Liver (tissue), 8 donors: ENCODE measurements at regions not wholly inside any gene's neighbourhood (a gene's known extent, or its start where the extent isn't known, plus 50 kb on each side); places are given as distances from the start of the nearest gene placed in this dataset.

Experiments used
- DNase-seq: peaks from one replicate; pipeline ENCODE4 v3.0.0-alpha.2; 2017; ENCODE audit warnings: low spot score
- H3K27ac ChIP-seq, 2 donors: one replicate each; pipeline ENCODE4 v1.7.0; 2013; ENCODE audit warnings: inconsistent platforms in 2 of 2, low read length in 2 of 2, control low read depth in 1 of 2, low read depth in 1 of 2, mild to moderate bottlenecking in 1 of 2
- H3K27me3 ChIP-seq, 4 donors: one replicate each; pipeline versions ENCODE4 v1.6.1 to v1.7.0; 2013; ENCODE audit warnings: low read length in 3 of 4, inconsistent platforms in 1 of 4, mild to moderate bottlenecking in 1 of 4, moderate library complexity in 1 of 4; ENCODE audit not compliant: control insufficient read depth in 4 of 4, insufficient read depth in 4 of 4
- H3K36me3 ChIP-seq, 4 donors: one replicate each; pipeline versions ENCODE4 v1.6.1 to v1.7.0; 2013; ENCODE audit warnings: low read length in 3 of 4, mild to moderate bottlenecking in 3 of 4, low read depth in 1 of 4, moderate library complexity in 1 of 4; ENCODE audit not compliant: control insufficient read depth in 4 of 4, insufficient read depth in 3 of 4
- H3K4me1 ChIP-seq, 4 donors: one replicate each; pipeline versions ENCODE4 v1.6.1 to v1.7.0; 2013; ENCODE audit warnings: low read length in 3 of 4, mild to moderate bottlenecking in 3 of 4, moderate library complexity in 1 of 4; ENCODE audit not compliant: control insufficient read depth in 4 of 4, insufficient read depth in 4 of 4
- H3K4me3 ChIP-seq, 3 donors: one replicate each; pipeline versions ENCODE4 v1.6.1 to v1.7.0; 2013; ENCODE audit warnings: low read length in 3 of 3, control low read depth in 1 of 3, low read depth in 1 of 3, mild to moderate bottlenecking in 1 of 3
- H3K9ac ChIP-seq, 2 donors: one replicate each; pipeline ENCODE4 v1.7.0; 2013; ENCODE audit warnings: low read length in 2 of 2, mild to moderate bottlenecking in 2 of 2, moderate library complexity in 2 of 2, control low read depth in 1 of 2, low read depth in 1 of 2
- H3K9me3 ChIP-seq, 4 donors: one replicate each; pipeline versions ENCODE4 v1.6.1 to v1.7.0; 2013; ENCODE audit warnings: low read length in 3 of 4; ENCODE audit not compliant: control insufficient read depth in 4 of 4
- FOXA1 ChIP-seq: IDR thresholded peaks from 2 replicates; pipeline ENCODE4 v1.6.1; 2016; ENCODE audit warnings: antibody characterized with exemption
- FOXA2 ChIP-seq: IDR thresholded peaks from 2 replicates; pipeline ENCODE4 v1.6.1; 2016; ENCODE audit warnings: antibody characterized with exemption
- GABPA ChIP-seq, 2 donors: IDR thresholded peaks in 1 of 2; conservative IDR thresholded peaks in 1 of 2; 2 replicates each; pipeline ENCODE4 v1.6.1; 2016; ENCODE audit warnings: antibody characterized with exemption in 2 of 2, mild to moderate bottlenecking in 1 of 2, moderate library complexity in 1 of 2
- HNF4A ChIP-seq, 2 donors: conservative IDR thresholded peaks; 2 replicates each; pipeline ENCODE4 v1.6.1; 2016; ENCODE audit warnings: antibody characterized with exemption in 2 of 2, mild to moderate bottlenecking in 2 of 2
- HNF4G ChIP-seq: IDR thresholded peaks from 2 replicates; pipeline ENCODE4 v1.6.1; 2016; ENCODE audit warnings: antibody characterized with exemption
- NR2F2 ChIP-seq: IDR thresholded peaks from 2 replicates; pipeline ENCODE4 v1.6.1; 2016; ENCODE audit warnings: antibody characterized with exemption
- RAD21 ChIP-seq, 2 donors: IDR thresholded peaks; 2 replicates each; pipeline ENCODE4 v1.6.1; 2016; ENCODE audit warnings: antibody characterized with exemption in 2 of 2, mild to moderate bottlenecking in 2 of 2
- SP1 ChIP-seq: IDR thresholded peaks from 2 replicates; pipeline ENCODE4 v1.6.1; 2018; ENCODE audit warnings: antibody characterized with exemption, mild to moderate bottlenecking
- TAF1 ChIP-seq: conservative IDR thresholded peaks from 2 replicates; pipeline ENCODE4 v1.6.1; 2016; ENCODE audit warnings: antibody characterized with exemption, mild to moderate bottlenecking
- YY1 ChIP-seq: IDR thresholded peaks from 2 replicates; pipeline ENCODE4 v1.6.1; 2016; ENCODE audit warnings: antibody characterized with exemption, mild to moderate bottlenecking
- WGBS: extraction: QIAGEN DNeasy Blood & Tissue Kit; methylation state at CpG from one replicate; pipeline ENCODE4 v1.1.7; 2013; 5-methylcytosine and 5-hydroxymethylcytosine counted together
- TF ChIP-seq, protein P1 (sequence below): IDR thresholded peaks from 2 replicates; pipeline ENCODE4 v1.6.1; 2016; ENCODE audit warnings: antibody characterized with exemption
- TF ChIP-seq, protein P2 (sequence below): fragments of 150-350 bp; IDR thresholded peaks from 2 replicates; pipeline ENCODE4 v1.5.1; 2017; ENCODE audit warnings: improper control_type of control experiment, low read depth, low read length; ENCODE audit not compliant: missing input control
- TF ChIP-seq, protein P3 (sequence below): IDR thresholded peaks from 2 replicates; pipeline ENCODE4 v1.6.1; 2016; ENCODE audit warnings: antibody characterized with exemption
- TF ChIP-seq, protein P4 (sequence below): IDR thresholded peaks from 2 replicates; pipeline ENCODE4 v1.6.1; 2016; ENCODE audit warnings: antibody characterized with exemption
- TF ChIP-seq, protein P5 (sequence below): IDR thresholded peaks from 2 replicates; pipeline ENCODE4 v1.6.1; 2016; ENCODE audit warnings: antibody characterized with exemption, mild to moderate bottlenecking
- donor health status: healthy.
- donor health status: healthy.
- donor health status: healthy.
- donor health status: healthy.
- donor health status: healthy.

DNA sequence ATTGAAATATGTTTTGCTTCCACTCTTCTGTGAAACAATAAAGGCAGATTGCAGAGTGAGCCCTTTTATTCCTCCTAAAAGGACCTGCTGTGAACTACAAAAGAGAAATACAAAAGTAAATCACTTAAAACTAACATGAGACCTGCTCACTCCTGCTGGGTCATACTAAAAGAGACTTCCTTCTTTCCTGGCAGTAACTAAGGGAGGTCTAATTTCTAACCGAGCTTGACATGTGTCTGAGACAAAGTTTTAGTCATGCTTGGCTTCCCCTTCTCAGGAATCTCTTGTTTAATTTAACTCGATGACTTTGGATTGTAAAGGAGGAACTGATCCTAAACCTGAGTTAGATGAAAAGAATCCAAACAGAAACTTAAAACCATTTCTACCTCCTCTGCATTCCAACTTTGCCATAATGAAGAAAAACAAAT lies 86.4 kb upstream of the CDH6 start (continued):
- TF ChIP-seq GABPA (IDR thresholded peaks at IDR 0.05 in 1 of 2, conservative IDR thresholded peaks at IDR 0.05 in 1 of 2) (no peak), RAD21 (IDR thresholded peaks at IDR 0.05) (no peak), HNF4G (no peak)
- TF ChIP-seq, protein P1, sequence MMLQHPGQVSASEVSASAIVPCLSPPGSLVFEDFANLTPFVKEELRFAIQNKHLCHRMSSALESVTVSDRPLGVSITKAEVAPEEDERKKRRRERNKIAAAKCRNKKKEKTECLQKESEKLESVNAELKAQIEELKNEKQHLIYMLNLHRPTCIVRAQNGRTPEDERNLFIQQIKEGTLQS = no peak

DNA sequence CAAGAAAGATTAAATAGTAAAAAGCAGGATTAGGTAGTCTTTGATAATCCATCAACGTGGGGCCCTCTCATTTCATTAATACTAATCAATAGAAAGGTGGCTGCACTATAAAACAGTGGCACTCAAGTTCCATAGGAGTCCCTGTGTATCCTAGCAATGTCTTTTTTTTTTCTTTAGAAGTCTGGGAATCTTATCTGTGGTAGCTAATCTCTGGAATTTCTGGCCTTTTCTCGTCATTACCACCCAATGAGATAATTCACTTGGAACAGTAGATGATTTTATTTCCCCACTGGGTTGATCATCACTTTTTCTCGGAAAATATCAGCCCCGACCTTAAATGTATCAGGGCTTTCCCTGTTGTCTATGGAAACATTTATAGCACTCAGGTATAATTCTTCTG lies 86.8 kb upstream of the CDH6 start:
- H3K36me3 ChIP-seq = no peaks in the 10 kb centered on the region
- 34% methylated on average over 4 of the region's 4 CpGs for WGBS
- no peaks in the 10 kb centered on the region for H3K4me1 ChIP-seq
- no peaks in the 10 kb centered on the region for H3K9me3 ChIP-seq
- no peak overlapping the region for H3K27ac ChIP-seq
- DNase-seq = no peak
- H3K4me3 ChIP-seq = no peak overlapping the region
- TF ChIP-seq, protein P2, sequence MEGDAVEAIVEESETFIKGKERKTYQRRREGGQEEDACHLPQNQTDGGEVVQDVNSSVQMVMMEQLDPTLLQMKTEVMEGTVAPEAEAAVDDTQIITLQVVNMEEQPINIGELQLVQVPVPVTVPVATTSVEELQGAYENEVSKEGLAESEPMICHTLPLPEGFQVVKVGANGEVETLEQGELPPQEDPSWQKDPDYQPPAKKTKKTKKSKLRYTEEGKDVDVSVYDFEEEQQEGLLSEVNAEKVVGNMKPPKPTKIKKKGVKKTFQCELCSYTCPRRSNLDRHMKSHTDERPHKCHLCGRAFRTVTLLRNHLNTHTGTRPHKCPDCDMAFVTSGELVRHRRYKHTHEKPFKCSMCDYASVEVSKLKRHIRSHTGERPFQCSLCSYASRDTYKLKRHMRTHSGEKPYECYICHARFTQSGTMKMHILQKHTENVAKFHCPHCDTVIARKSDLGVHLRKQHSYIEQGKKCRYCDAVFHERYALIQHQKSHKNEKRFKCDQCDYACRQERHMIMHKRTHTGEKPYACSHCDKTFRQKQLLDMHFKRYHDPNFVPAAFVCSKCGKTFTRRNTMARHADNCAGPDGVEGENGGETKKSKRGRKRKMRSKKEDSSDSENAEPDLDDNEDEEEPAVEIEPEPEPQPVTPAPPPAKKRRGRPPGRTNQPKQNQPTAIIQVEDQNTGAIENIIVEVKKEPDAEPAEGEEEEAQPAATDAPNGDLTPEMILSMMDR = no peak
- TF ChIP-seq RAD21 (IDR thresholded peaks at IDR 0.05) = no peak
- TF ChIP-seq, protein P3, sequence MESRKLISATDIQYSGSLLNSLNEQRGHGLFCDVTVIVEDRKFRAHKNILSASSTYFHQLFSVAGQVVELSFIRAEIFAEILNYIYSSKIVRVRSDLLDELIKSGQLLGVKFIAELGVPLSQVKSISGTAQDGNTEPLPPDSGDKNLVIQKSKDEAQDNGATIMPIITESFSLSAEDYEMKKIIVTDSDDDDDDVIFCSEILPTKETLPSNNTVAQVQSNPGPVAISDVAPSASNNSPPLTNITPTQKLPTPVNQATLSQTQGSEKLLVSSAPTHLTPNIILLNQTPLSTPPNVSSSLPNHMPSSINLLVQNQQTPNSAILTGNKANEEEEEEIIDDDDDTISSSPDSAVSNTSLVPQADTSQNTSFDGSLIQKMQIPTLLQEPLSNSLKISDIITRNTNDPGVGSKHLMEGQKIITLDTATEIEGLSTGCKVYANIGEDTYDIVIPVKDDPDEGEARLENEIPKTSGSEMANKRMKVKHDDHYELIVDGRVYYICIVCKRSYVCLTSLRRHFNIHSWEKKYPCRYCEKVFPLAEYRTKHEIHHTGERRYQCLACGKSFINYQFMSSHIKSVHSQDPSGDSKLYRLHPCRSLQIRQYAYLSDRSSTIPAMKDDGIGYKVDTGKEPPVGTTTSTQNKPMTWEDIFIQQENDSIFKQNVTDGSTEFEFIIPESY = no peak
- TF ChIP-seq, protein P1 = no peak
- no peak for TF ChIP-seq HNF4A (conservative IDR thresholded peaks at IDR 0.05)
- no peak for TF ChIP-seq HNF4G
- no peak for TF ChIP-seq YY1
- TF ChIP-seq, protein P4, sequence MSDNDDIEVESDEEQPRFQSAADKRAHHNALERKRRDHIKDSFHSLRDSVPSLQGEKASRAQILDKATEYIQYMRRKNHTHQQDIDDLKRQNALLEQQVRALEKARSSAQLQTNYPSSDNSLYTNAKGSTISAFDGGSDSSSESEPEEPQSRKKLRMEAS = no peak
- TF ChIP-seq FOXA1 = no peak
- TF ChIP-seq GABPA (IDR thresholded peaks at IDR 0.05 in 1 of 2, conservative IDR thresholded peaks at IDR 0.05 in 1 of 2) = no peak
- TF ChIP-seq, protein P5, sequence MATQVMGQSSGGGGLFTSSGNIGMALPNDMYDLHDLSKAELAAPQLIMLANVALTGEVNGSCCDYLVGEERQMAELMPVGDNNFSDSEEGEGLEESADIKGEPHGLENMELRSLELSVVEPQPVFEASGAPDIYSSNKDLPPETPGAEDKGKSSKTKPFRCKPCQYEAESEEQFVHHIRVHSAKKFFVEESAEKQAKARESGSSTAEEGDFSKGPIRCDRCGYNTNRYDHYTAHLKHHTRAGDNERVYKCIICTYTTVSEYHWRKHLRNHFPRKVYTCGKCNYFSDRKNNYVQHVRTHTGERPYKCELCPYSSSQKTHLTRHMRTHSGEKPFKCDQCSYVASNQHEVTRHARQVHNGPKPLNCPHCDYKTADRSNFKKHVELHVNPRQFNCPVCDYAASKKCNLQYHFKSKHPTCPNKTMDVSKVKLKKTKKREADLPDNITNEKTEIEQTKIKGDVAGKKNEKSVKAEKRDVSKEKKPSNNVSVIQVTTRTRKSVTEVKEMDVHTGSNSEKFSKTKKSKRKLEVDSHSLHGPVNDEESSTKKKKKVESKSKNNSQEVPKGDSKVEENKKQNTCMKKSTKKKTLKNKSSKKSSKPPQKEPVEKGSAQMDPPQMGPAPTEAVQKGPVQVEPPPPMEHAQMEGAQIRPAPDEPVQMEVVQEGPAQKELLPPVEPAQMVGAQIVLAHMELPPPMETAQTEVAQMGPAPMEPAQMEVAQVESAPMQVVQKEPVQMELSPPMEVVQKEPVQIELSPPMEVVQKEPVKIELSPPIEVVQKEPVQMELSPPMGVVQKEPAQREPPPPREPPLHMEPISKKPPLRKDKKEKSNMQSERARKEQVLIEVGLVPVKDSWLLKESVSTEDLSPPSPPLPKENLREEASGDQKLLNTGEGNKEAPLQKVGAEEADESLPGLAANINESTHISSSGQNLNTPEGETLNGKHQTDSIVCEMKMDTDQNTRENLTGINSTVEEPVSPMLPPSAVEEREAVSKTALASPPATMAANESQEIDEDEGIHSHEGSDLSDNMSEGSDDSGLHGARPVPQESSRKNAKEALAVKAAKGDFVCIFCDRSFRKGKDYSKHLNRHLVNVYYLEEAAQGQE = no peak
- TF ChIP-seq NR2F2 = no peak
- TF ChIP-seq FOXA2 = no peak
- no peak for TF ChIP-seq SP1
- TF ChIP-seq TAF1 = no peak
- H3K9ac ChIP-seq = no peak overlapping the region
- H3K27me3 ChIP-seq = no peaks in the 10 kb centered on the region
